CD8-positive, alpha-beta memory T cell (primary cell): ENCODE measurements at regions not wholly inside any gene's neighbourhood (a gene's known extent, or its start where the extent isn't known, plus 50 kb on each side); places are given as distances from the start of the nearest gene placed in this dataset.

Experiments
- CTCF ChIA-PET: fragments of 350-600 bp; sonication (Branson Sonifier 250); formaldehyde crosslinking; loops from one replicate; lab custom pipeline; 2021; ENCODE audit warnings: antibody characterized with exemption; lab: Charles Lee
- POLR2A ChIA-PET: fragments of 350-600 bp; sonication (Branson Sonifier 250); formaldehyde crosslinking; loops from one replicate; lab custom pipeline; 2021; ENCODE audit warnings: antibody characterized with exemption; lab: Charles Lee
- DNase-seq, 5 donors: peaks; one replicate each; pipeline versions ENCODE4 v3.0.0 to v3.0.0-alpha.2; 2020 to 2022; ENCODE audit warnings: mixed read lengths in 1 of 5
- H3K27ac ChIP-seq: one replicate; pipeline ENCODE4 v1.7.0; 2013; ENCODE audit warnings: low read depth, mild to moderate bottlenecking, low read length, moderate library complexity
- H3K27me3 ChIP-seq: 2 replicates; pipeline ENCODE4 v1.7.0; 2013; ENCODE audit warnings: low read length, mild to moderate bottlenecking; ENCODE audit not compliant: insufficient read depth, poor library complexity, severe bottlenecking
- H3K36me3 ChIP-seq: 2 replicates; pipeline ENCODE4 v1.7.0; 2013; ENCODE audit warnings: mild to moderate bottlenecking, low read length, moderate library complexity; ENCODE audit not compliant: insufficient read depth
- H3K4me1 ChIP-seq: 2 replicates; pipeline ENCODE4 v1.7.0; 2013; ENCODE audit warnings: mild to moderate bottlenecking, low read length, moderate library complexity; ENCODE audit not compliant: insufficient read depth
- H3K4me3 ChIP-seq: 2 replicates; pipeline ENCODE4 v1.7.0; 2013; ENCODE audit warnings: mild to moderate bottlenecking, low read length
- H3K9me3 ChIP-seq: 2 replicates; pipeline ENCODE4 v1.7.0; 2013; ENCODE audit warnings: mild to moderate bottlenecking, low read length
- H3K27ac Mint-ChIP-seq, 8 donors: one replicate each; pipeline ENCODE4 v1.8.0; 2020 to 2021; ENCODE audit warnings: mixed read lengths in 8 of 8, mild to moderate bottlenecking in 6 of 8, inconsistent platforms in 3 of 8, moderate library complexity in 3 of 8
- H3K27me3 Mint-ChIP-seq, 2 donors: one replicate each; pipeline ENCODE4 v1.8.0; 2020 to 2021; ENCODE audit warnings: mixed read lengths in 2 of 2, mild to moderate bottlenecking in 1 of 2, moderate library complexity in 1 of 2
- H3K36me3 Mint-ChIP-seq, 3 donors: one replicate each; pipeline ENCODE4 v1.8.0; 2020 to 2021; ENCODE audit warnings: mixed read lengths in 3 of 3, inconsistent platforms in 1 of 3, mild to moderate bottlenecking in 1 of 3
- H3K4me1 Mint-ChIP-seq, 3 donors: one replicate each; pipeline ENCODE4 v1.8.0; 2020 to 2021; ENCODE audit warnings: mixed read lengths in 3 of 3, inconsistent platforms in 1 of 3, mild to moderate bottlenecking in 1 of 3
- H3K4me3 Mint-ChIP-seq, 7 donors: one replicate each; pipeline ENCODE4 v1.8.0; 2020 to 2021; ENCODE audit warnings: mixed read lengths in 7 of 7, mild to moderate bottlenecking in 6 of 7, moderate library complexity in 4 of 7, inconsistent platforms in 2 of 7
- H3K9me3 Mint-ChIP-seq, 5 donors: one replicate each; pipeline ENCODE4 v1.8.0; 2020 to 2022; ENCODE audit warnings: mixed read lengths in 5 of 5, mild to moderate bottlenecking in 3 of 5, moderate library complexity in 2 of 5, inconsistent platforms in 1 of 5

- Histone ChIP-seq H3K36me3 (no peaks in the 10 kb centered on the region), H3K4me1 (no peaks in the 10 kb centered on the region), H3K27ac (no peak overlapping the region), H3K27me3 (no peaks in the 10 kb centered on the region), H3K4me3 (no peak overlapping the region), H3K9me3 (no peaks in the 10 kb centered on the region)
- Mint-ChIP-seq H3K9me3 (no peaks in the 10 kb centered on the region), H3K4me3 (no peak overlapping the region), H3K27ac (no peak overlapping the region), H3K36me3 (no peaks in the 10 kb centered on the region), H3K27me3 (no peaks in the 10 kb centered on the region), H3K4me1 (peaks cover 3 to 8% (median 8%) of the 10 kb centered on the region in 3 donors)
- ChIA-PET CTCF (no interaction called here), POLR2A (no interaction called here)
- DNase-seq, result no peak
Measured at GRCh38 chr12:24746864-24747263, 202.0 kb downstream of the BCAT1 start.

- peaks cover 5 to 15% (median 14%) of the 10 kb centered on the region in 3 donors for H3K4me1 Mint-ChIP-seq
- no peak overlapping the region for H3K4me3 ChIP-seq
- no peaks in the 10 kb centered on the region for H3K36me3 ChIP-seq
- H3K27ac ChIP-seq, result no peak overlapping the region
- no peaks in the 10 kb centered on the region for H3K9me3 Mint-ChIP-seq
- no peak for DNase-seq
- H3K9me3 ChIP-seq, result no peaks in the 10 kb centered on the region
- POLR2A ChIA-PET, result no interaction called here
- no peaks in the 10 kb centered on the region for H3K4me1 ChIP-seq
- no peaks in the 10 kb centered on the region for H3K27me3 ChIP-seq
- CTCF ChIA-PET, result no interaction called here
- H3K4me3 Mint-ChIP-seq, result no peak overlapping the region
- no peaks in the 10 kb centered on the region for H3K27me3 Mint-ChIP-seq
- no peaks in the 10 kb centered on the region for H3K36me3 Mint-ChIP-seq
- no peak overlapping the region for H3K27ac Mint-ChIP-seq
Measured at GRCh38 chr12:24746006-24746671, 202.8 kb downstream of the BCAT1 start.

GRCh38 chr12:24743941-24744793, 204.7 kb downstream of the BCAT1 start:
- H3K27me3 ChIP-seq, result no peaks in the 10 kb centered on the region
- DNase-seq, result no peak
- ChIA-PET POLR2A (no interaction called here), CTCF (no interaction called here)
- H3K27ac Mint-ChIP-seq, result no peak overlapping the region
- no peaks in the 10 kb centered on the region for H3K36me3 ChIP-seq
- no peaks in the 10 kb centered on the region for H3K27me3 Mint-ChIP-seq
- H3K36me3 Mint-ChIP-seq, result no peaks in the 10 kb centered on the region
- no peaks in the 10 kb centered on the region for H3K9me3 ChIP-seq
- no peak overlapping the region for H3K27ac ChIP-seq
- H3K4me1 Mint-ChIP-seq, result peaks cover 8 to 27% (median 22%) of the 10 kb centered on the region in 3 donors
- H3K9me3 Mint-ChIP-seq, result no peaks in the 10 kb centered on the region
- no peaks in the 10 kb centered on the region for H3K4me1 ChIP-seq
- H3K4me3 Mint-ChIP-seq, result no peak overlapping the region
- H3K4me3 ChIP-seq, result no peak overlapping the region

GRCh38 chr12:24742378-24742777, 206.5 kb downstream of the BCAT1 start:
- POLR2A ChIA-PET, result no interaction called here
- Mint-ChIP-seq H3K27ac (no peak overlapping the region), H3K27me3 (no peaks in the 10 kb centered on the region), H3K9me3 (no peaks in the 10 kb centered on the region), H3K36me3 (no peaks in the 10 kb centered on the region), H3K4me1 (peaks cover 11 to 30% (median 22%) of the 10 kb centered on the region in 3 donors), H3K4me3 (peak overlapping the region in 2 of 7 donors; percentile 6 to 82)
- DNase-seq, result no peak
- CTCF ChIA-PET, result no interaction called here
- H3K9me3 ChIP-seq, result no peaks in the 10 kb centered on the region
- no peaks in the 10 kb centered on the region for H3K27me3 ChIP-seq
- no peaks in the 10 kb centered on the region for H3K4me1 ChIP-seq
- no peak overlapping the region for H3K27ac ChIP-seq
- H3K36me3 ChIP-seq, result no peaks in the 10 kb centered on the region
- H3K4me3 ChIP-seq, result no peak overlapping the region

- POLR2A ChIA-PET, result no interaction called here
- Histone ChIP-seq H3K27ac (no peak overlapping the region), H3K36me3 (no peaks in the 10 kb centered on the region), H3K4me3 (no peak overlapping the region), H3K27me3 (no peaks in the 10 kb centered on the region), H3K9me3 (no peaks in the 10 kb centered on the region), H3K4me1 (no peaks in the 10 kb centered on the region)
- DNase-seq, result no peak
- H3K9me3 Mint-ChIP-seq, result no peaks in the 10 kb centered on the region
- peak overlapping the region in 3 of 8 donors; percentile 12 to 41 (median 38) for H3K27ac Mint-ChIP-seq
- H3K4me1 Mint-ChIP-seq, result peaks cover 11 to 30% (median 22%) of the 10 kb centered on the region in 3 donors
- H3K27me3 Mint-ChIP-seq, result no peaks in the 10 kb centered on the region
- CTCF ChIA-PET, result no interaction called here
- no peaks in the 10 kb centered on the region for H3K36me3 Mint-ChIP-seq
- H3K4me3 Mint-ChIP-seq, result peak overlapping the region; percentile 8 to 88 (median 78)
Measured at GRCh38 chr12:24741216-24741615, 207.7 kb downstream of the BCAT1 start.

- ChIA-PET CTCF (no interaction called here), POLR2A (interaction anchor here (0.6 kb wide), 1 partner anchor 56 kb away, joined by 5 read pairs; no protein-coding TSS in a partner anchor)
- H3K36me3 ChIP-seq, result no peaks in the 10 kb centered on the region
- no peaks in the 10 kb centered on the region for H3K4me1 ChIP-seq
- Mint-ChIP-seq H3K4me1 (peaks cover 11 to 30% (median 22%) of the 10 kb centered on the region in 3 donors), H3K27ac (no peak overlapping the region), H3K4me3 (peak overlapping the region in 1 of 7 donors; percentile 1), H3K36me3 (no peaks in the 10 kb centered on the region), H3K9me3 (no peaks in the 10 kb centered on the region), H3K27me3 (no peaks in the 10 kb centered on the region)
- H3K27ac ChIP-seq, result no peak overlapping the region
- no peak overlapping the region for H3K4me3 ChIP-seq
- DNase-seq, result no peak
- H3K9me3 ChIP-seq, result no peaks in the 10 kb centered on the region
- H3K27me3 ChIP-seq, result no peaks in the 10 kb centered on the region
Measured at GRCh38 chr12:24739106-24739779, 209.7 kb downstream of the BCAT1 start.

- H3K4me1 Mint-ChIP-seq, result peaks cover 11 to 30% (median 22%) of the 10 kb centered on the region in 3 donors
- H3K27ac Mint-ChIP-seq, result no peak overlapping the region
- H3K36me3 Mint-ChIP-seq, result no peaks in the 10 kb centered on the region
- no peak overlapping the region for H3K4me3 ChIP-seq
- H3K27ac ChIP-seq, result no peak overlapping the region
- H3K4me3 Mint-ChIP-seq, result no peak overlapping the region
- no peaks in the 10 kb centered on the region for H3K4me1 ChIP-seq
- ChIA-PET POLR2A (no interaction called here), CTCF (no interaction called here)
- H3K27me3 Mint-ChIP-seq, result no peaks in the 10 kb centered on the region
- no peaks in the 10 kb centered on the region for H3K27me3 ChIP-seq
- no peaks in the 10 kb centered on the region for H3K9me3 Mint-ChIP-seq
- DNase-seq, result no peak
- H3K36me3 ChIP-seq, result no peaks in the 10 kb centered on the region
- no peaks in the 10 kb centered on the region for H3K9me3 ChIP-seq
Measured at GRCh38 chr12:24738441-24738840, 210.5 kb downstream of the BCAT1 start.

GRCh38 chr12:24731596-24731995, 217.3 kb downstream of the BCAT1 start:
- Mint-ChIP-seq H3K4me3 (no peak overlapping the region), H3K27me3 (no peaks in the 10 kb centered on the region), H3K4me1 (peaks cover 7 to 14% (median 8%) of the 10 kb centered on the region in 3 donors), H3K9me3 (no peaks in the 10 kb centered on the region), H3K36me3 (no peaks in the 10 kb centered on the region), H3K27ac (no peak overlapping the region)
- Histone ChIP-seq H3K27ac (no peak overlapping the region), H3K9me3 (no peaks in the 10 kb centered on the region), H3K36me3 (no peaks in the 10 kb centered on the region), H3K27me3 (peaks cover 3% of the 10 kb centered on the region), H3K4me1 (no peaks in the 10 kb centered on the region), H3K4me3 (no peak overlapping the region)
- no peak for DNase-seq
- ChIA-PET POLR2A (no interaction called here), CTCF (no interaction called here)
